ENCODE measurements at regions not wholly inside any gene's neighbourhood (a gene's known extent, or its start where the extent isn't known, plus 50 kb on each side); places are given as distances from the start of the nearest gene placed in this dataset.

DNA sequence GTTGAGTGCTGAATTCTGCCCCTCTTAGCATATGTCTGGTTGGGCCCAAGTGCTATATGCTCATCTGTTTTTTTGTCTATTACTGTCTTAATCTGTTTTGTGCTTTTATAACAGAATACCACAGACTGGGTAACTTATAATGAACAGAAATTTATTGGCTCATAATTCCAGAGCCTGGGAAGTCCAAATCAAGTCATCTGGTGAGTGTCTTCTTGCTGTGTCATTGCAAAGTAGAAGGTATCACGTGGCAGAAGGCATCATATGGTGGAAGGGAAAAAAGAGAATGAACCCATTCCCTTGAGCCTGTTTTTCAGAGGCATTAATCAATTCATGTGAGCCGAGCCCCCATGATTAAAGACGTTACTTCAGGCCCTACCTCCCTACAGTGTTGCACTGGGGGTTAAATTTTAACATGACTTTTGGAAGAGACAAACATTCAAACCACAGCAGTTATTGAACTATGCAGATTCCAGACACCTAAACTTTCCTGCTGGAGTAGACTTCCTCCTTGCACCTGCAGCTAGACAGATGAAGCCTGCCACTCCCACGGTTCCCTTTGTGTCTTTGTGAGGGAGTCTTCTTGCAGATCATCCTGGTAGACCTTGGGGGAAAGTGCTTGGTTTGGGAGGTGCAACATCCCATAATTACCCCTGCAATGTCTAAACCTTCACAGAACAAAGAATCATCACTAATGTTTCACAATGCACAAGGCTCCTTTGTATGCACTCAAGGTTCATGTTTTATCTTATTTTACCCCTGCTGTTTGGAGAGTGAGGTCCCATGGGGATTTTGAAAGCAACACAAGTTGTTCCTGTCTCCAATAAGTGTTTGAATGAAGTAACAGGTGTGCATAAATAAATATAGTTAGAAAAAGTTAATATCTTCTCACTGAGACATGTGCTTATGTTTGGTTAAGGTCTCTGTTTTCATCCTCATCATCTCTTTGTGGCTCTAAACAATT is 64.7 kb upstream of the XCR1 start:
- intact Hi-C loops (cut with micrococcal nuclease): no loop called here

DNA sequence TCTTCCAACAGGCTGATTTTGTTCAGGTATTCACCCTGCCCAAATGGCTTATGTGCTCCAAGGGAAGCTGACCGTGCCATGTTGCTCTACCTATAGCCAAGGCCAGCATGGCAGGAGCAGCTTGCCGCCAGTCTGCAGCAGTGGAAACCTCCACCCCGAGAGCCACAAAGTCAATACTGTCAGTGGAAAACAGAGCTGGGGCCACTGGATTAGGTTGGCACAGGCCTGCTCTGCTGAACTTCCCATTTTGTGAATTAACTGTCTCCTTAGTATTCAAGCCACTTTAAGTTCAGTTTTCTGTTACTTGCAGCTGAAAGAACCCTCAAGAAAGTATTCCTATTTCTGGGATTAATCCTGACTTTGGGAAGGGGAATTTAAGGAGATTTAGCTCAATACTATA is 63.8 kb upstream of the XCR1 start:
- H3K36me3 Mint-ChIP-seq (ENCODE audit: low read depth): no peaks in the 10 kb centered on the region
- peak overlapping the region; percentile 48 for H3K4me3 Mint-ChIP-seq
- intact Hi-C loops (cut with micrococcal nuclease): no loop called here
- H3K9me3 Mint-ChIP-seq: no peaks in the 10 kb centered on the region
- H3K27me3 Mint-ChIP-seq: no peaks in the 10 kb centered on the region
- peak overlapping the region; percentile 100 for H3K27ac Mint-ChIP-seq
- H3K4me1 Mint-ChIP-seq (ENCODE audit: low read depth): peaks cover 95% of the 10 kb centered on the region

More for the DNA sequence above, 64.7 kb upstream of the XCR1 start:
- H3K9me3 Mint-ChIP-seq: no peaks in the 10 kb centered on the region
- H3K27me3 Mint-ChIP-seq: no peaks in the 10 kb centered on the region
- H3K36me3 Mint-ChIP-seq (ENCODE audit: low read depth): no peaks in the 10 kb centered on the region
- H3K4me1 Mint-ChIP-seq (ENCODE audit: low read depth): peaks cover 97% of the 10 kb centered on the region
- no peak overlapping the region for H3K4me3 Mint-ChIP-seq
- peak overlapping the region; percentile 100 for H3K27ac Mint-ChIP-seq

DNA sequence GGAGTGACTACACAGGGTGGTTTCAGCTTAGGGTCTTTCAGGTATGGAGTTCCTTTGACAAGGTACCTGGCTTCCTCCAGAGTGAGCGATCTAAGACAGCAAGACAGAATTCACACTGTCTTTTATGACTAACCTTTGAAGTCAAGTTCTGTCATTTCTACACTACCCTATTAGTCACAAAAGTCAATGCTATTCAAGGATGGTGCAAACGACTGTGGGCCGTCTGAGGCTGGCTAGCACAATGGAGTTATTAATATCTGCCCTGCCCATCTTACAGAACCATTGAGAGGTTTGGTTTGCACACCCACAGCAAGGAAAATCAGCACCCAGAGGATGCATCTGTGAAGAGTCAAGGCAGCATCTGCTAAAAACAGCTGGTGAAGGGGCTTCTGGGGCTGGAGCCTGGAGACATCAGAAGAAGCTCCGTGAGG is 62.9 kb upstream of the XCR1 start:
- no peak overlapping the region for H3K4me3 Mint-ChIP-seq
- intact Hi-C loops (cut with micrococcal nuclease): no loop called here
- H3K36me3 Mint-ChIP-seq (ENCODE audit: low read depth): no peaks in the 10 kb centered on the region
- peaks cover 95% of the 10 kb centered on the region for H3K4me1 Mint-ChIP-seq (ENCODE audit: low read depth)
- no peaks in the 10 kb centered on the region for H3K9me3 Mint-ChIP-seq
- H3K27ac Mint-ChIP-seq: peak overlapping the region; percentile 100
- no peaks in the 10 kb centered on the region for H3K27me3 Mint-ChIP-seq

DNA sequence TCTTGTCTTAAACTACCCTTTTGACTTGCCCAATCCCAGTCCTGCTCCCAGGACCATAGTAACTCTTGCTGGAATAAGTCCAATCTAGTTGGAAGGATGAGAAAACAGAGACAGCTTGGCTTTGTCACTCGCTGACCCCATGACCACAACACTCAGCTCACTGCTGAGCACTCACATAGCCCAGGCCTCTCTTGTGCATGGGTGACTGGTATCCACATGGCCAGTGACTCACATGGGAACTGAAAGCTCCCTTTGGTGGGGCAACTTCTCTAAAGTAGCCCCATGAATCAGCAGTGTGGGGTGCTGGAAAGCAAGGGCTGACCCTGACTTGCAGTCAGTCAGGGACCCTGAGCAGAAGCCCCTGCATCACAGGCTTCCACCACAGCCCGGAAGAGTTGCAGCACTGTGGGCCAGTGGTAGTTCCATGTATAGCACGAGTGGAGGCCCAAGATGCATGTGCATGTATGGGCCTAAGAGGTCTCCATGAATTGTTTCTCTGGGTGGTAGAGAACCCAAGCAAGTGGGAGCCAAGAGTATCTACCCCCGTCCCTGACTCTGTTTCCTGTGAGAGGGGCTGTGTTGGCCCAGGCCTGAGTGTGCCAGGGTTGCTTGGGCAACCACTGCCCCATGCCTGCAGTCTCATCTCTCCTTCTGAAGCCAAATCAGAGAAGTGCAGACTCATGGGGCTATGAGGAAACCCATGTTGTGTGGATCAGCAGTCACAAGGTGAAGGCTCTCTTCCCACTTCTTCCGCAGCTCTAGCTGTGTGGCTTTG is 62.1 kb upstream of the XCR1 start:
- Mint-ChIP-seq H3K9me3 (no peaks in the 10 kb centered on the region), H3K36me3 (ENCODE audit: low read depth) (no peaks in the 10 kb centered on the region), H3K27ac (peak overlapping the region; percentile 100), H3K4me1 (ENCODE audit: low read depth) (peaks cover 92% of the 10 kb centered on the region), H3K4me3 (peak overlapping the region; percentile 55), H3K27me3 (no peaks in the 10 kb centered on the region)
- intact Hi-C loops (cut with micrococcal nuclease): loop anchor here (1.0 to 2.0 kb wide), 6 partner anchors 8 to 317 kb away; partner anchors contain the start of genes CCR1, CCR5, CCR5AS and CCRL2

DNA sequence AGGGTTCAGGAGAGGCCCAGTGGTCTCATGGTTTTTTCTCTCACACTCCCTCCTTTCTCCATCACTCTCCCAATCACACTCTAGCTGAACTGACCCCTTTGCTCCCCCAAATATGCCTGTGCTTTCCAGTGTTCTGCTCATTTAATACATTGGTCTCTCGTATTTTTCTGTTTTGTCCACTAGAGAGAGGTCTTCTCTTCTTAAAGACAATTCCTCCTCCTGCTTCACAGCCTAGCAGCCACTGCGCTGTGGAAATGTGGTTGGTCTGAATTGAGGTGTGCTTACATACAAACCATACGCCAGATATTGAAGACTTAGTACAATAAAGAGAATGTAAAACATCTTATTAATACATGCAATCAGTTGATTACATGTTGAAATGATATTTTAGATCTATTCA is 60.6 kb upstream of the XCR1 start:
- Mint-ChIP-seq H3K4me1 (ENCODE audit: low read depth) (peaks cover 83% of the 10 kb centered on the region), H3K27ac (no peak overlapping the region), H3K4me3 (no peak overlapping the region), H3K36me3 (ENCODE audit: low read depth) (no peaks in the 10 kb centered on the region), H3K27me3 (no peaks in the 10 kb centered on the region), H3K9me3 (no peaks in the 10 kb centered on the region)
- intact Hi-C loops (cut with micrococcal nuclease): loop anchor here (2.0 kb wide), 3 partner anchors 121 to 319 kb away; partner anchors contain the start of genes CCR1, CCR5, CCR5AS and CCRL2

DNA sequence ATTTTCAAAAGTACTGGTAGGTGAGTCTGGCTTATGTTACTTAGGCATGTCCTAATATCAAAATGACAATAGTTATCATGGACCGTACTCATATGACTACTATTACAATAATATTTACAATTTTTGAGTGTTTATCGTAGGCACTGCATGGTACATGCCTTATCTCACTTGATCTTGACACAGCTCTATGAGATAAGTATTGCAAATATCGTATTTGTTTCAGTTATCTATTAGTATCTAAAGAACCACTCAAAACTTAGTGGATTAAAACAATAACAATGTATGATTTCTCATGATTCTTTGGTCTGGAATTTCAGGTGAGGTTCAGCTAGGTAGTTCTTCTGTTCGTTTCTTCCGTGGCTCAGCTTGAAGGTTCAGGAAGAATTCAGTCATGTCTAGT is 59.7 kb upstream of the XCR1 start:
- no peak overlapping the region for H3K4me3 Mint-ChIP-seq
- H3K4me1 Mint-ChIP-seq (ENCODE audit: low read depth): peaks cover 74% of the 10 kb centered on the region
- H3K36me3 Mint-ChIP-seq (ENCODE audit: low read depth): no peaks in the 10 kb centered on the region
- peak overlapping the region; percentile 76 for H3K27ac Mint-ChIP-seq
- H3K9me3 Mint-ChIP-seq: no peaks in the 10 kb centered on the region
- H3K27me3 Mint-ChIP-seq: no peaks in the 10 kb centered on the region
- intact Hi-C loops (cut with micrococcal nuclease): no loop called here

DNA sequence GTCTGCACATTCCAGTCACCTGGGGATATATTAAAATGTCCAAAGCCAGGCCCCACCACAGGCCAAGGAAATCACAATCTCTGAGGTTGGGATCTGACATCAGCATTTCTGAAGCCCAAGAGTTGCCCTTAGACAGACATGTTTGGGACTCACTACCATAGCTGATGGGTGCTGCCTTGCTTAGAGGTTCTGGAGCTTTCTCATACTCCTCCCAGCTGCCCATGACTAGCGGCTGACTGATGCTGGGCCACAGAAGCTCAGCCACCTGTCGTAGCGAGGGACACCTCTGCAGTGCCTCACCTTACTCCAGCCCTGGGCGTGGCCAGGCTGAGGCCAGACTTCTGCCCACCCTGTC is 58.8 kb upstream of the XCR1 start:
- H3K27me3 Mint-ChIP-seq: no peaks in the 10 kb centered on the region
- H3K9me3 Mint-ChIP-seq: no peaks in the 10 kb centered on the region
- H3K4me1 Mint-ChIP-seq (ENCODE audit: low read depth): peaks cover 74% of the 10 kb centered on the region
- no peak overlapping the region for H3K4me3 Mint-ChIP-seq
- H3K36me3 Mint-ChIP-seq (ENCODE audit: low read depth): no peaks in the 10 kb centered on the region
- intact Hi-C loops (cut with micrococcal nuclease): no loop called here
- H3K27ac Mint-ChIP-seq: peak overlapping the region; percentile 76

DNA sequence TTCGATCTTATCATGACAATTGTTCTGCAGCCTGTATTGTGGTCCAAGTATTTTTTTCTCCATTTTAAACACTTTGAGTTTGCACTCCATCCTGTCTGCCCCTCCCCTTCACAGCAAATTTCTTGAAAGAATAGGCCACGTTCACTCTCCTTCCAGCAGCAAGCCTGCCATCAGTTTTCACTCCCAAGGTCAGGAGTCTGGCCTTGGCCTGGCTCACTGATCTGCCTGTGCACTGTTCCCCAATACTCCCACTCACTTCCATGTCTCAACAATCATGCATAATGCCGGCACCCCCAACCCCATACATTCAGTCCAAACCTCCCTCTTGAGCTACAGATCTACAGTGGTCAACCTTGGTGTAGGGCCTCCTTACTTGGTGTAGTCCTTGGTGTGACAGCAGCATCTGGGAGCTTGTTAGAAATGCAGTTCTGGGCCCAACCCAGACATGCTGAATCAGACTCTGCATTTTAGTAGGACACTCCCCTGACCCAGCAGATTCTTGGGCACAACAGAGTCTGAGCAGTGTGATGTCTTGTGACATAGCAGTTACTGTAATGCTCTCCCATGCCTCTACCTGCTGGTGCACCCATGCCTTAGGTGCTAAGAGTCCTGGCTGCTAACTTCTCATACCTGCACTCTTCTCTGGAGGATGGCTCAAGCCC is 58.3 kb upstream of the XCR1 start:
- H3K27me3 Mint-ChIP-seq: no peaks in the 10 kb centered on the region
- H3K36me3 Mint-ChIP-seq (ENCODE audit: low read depth): no peaks in the 10 kb centered on the region
- peak overlapping the region; percentile 76 for H3K27ac Mint-ChIP-seq
- peaks cover 73% of the 10 kb centered on the region for H3K4me1 Mint-ChIP-seq (ENCODE audit: low read depth)
- intact Hi-C loops (cut with micrococcal nuclease): no loop called here
- H3K4me3 Mint-ChIP-seq: peak overlapping the region; percentile 65
- no peaks in the 10 kb centered on the region for H3K9me3 Mint-ChIP-seq

DNA sequence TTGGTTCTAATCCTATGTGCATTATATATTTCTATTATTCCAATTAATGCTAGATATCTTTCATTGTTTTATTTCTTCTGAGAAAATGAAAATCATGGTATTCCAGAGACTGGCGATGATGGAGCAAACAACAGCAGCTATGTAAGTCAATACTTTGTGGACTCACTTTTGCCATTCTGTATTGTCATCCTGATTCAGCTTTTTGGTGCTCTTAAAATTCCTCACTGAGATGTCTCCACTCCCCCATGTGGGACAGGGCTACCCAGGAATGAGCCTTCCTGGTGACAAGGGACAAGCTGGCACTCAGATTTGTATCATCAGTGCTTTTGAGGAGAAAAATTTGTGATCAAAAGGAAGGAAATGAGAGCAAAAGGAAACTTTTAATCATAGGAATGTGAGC is 56.7 kb upstream of the XCR1 start:
- no peak overlapping the region for H3K4me3 Mint-ChIP-seq
- no peak overlapping the region for H3K27ac Mint-ChIP-seq
- H3K9me3 Mint-ChIP-seq: no peaks in the 10 kb centered on the region
- intact Hi-C loops (cut with micrococcal nuclease): no loop called here
- H3K4me1 Mint-ChIP-seq (ENCODE audit: low read depth): peaks cover 70% of the 10 kb centered on the region
- H3K27me3 Mint-ChIP-seq: no peaks in the 10 kb centered on the region
- H3K36me3 Mint-ChIP-seq (ENCODE audit: low read depth): no peaks in the 10 kb centered on the region

DNA sequence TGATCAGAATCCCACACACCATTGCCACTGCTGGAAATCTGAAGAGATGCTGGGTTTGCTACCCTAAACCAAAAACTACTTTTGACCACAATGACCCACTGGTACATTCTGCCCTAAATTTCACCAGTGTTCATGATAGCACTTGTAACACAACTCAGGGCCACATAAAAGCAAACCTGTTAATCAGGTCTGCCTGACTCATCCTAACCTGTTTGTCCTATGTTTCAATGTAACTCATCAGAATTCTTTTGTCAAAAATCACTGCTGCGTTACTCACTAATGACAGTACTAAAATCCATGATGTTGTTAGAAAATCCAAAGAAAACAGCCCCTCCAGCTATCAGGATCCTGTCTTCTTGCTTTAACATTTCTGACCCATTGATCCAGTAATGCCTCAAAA is 55.6 kb upstream of the XCR1 start:
- intact Hi-C loops (cut with micrococcal nuclease): no loop called here
- H3K27ac Mint-ChIP-seq: no peak overlapping the region
- H3K36me3 Mint-ChIP-seq (ENCODE audit: low read depth): no peaks in the 10 kb centered on the region
- H3K27me3 Mint-ChIP-seq: no peaks in the 10 kb centered on the region
- H3K4me1 Mint-ChIP-seq (ENCODE audit: low read depth): peaks cover 69% of the 10 kb centered on the region
- no peak overlapping the region for H3K4me3 Mint-ChIP-seq
- no peaks in the 10 kb centered on the region for H3K9me3 Mint-ChIP-seq

DNA sequence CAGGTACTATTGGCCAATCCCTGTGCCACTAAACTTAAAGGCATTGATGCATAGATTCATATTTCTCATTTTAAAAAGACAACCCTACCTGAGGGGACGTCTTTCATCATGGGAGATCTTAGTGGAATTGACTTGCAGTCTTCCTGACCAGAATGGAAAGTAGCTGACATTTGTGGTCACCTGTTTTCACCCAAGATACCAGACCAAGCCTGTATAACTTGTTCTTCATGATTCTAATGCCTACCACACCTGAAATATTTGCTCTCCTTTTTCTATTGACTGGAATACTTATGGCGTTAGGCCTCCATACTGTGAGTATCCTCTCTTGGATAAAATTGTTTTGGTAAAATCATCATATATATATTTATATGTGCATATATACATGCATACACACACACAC is 54.7 kb upstream of the XCR1 start:
- H3K27me3 Mint-ChIP-seq: no peaks in the 10 kb centered on the region
- no peak overlapping the region for H3K27ac Mint-ChIP-seq
- H3K9me3 Mint-ChIP-seq: no peaks in the 10 kb centered on the region
- H3K36me3 Mint-ChIP-seq (ENCODE audit: low read depth): no peaks in the 10 kb centered on the region
- H3K4me3 Mint-ChIP-seq: no peak overlapping the region
- intact Hi-C loops (cut with micrococcal nuclease): no loop called here
- H3K4me1 Mint-ChIP-seq (ENCODE audit: low read depth): peaks cover 62% of the 10 kb centered on the region

DNA sequence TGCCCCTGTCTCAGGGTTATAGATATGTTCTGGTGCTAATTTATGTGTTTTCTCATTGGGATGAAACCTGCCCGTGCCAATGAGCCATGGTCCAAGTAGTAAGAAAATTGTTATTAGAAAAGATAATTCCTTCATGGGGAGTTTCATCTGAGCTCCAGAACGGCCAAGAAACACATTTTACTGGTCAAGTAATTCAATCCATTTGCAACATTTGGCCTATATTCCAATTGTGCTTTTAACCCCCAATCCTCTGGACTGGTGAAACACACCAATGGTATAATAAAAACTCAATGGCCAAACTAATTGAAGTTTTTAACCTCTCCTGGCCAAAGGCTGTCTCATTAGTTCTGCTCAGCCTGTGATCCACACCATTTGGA is 53.7 kb upstream of the XCR1 start:
- Mint-ChIP-seq H3K27ac (no peak overlapping the region), H3K27me3 (no peaks in the 10 kb centered on the region), H3K4me3 (no peak overlapping the region), H3K36me3 (ENCODE audit: low read depth) (no peaks in the 10 kb centered on the region), H3K9me3 (no peaks in the 10 kb centered on the region), H3K4me1 (ENCODE audit: low read depth) (peaks cover 54% of the 10 kb centered on the region)
- intact Hi-C loops (cut with micrococcal nuclease): no loop called here

DNA sequence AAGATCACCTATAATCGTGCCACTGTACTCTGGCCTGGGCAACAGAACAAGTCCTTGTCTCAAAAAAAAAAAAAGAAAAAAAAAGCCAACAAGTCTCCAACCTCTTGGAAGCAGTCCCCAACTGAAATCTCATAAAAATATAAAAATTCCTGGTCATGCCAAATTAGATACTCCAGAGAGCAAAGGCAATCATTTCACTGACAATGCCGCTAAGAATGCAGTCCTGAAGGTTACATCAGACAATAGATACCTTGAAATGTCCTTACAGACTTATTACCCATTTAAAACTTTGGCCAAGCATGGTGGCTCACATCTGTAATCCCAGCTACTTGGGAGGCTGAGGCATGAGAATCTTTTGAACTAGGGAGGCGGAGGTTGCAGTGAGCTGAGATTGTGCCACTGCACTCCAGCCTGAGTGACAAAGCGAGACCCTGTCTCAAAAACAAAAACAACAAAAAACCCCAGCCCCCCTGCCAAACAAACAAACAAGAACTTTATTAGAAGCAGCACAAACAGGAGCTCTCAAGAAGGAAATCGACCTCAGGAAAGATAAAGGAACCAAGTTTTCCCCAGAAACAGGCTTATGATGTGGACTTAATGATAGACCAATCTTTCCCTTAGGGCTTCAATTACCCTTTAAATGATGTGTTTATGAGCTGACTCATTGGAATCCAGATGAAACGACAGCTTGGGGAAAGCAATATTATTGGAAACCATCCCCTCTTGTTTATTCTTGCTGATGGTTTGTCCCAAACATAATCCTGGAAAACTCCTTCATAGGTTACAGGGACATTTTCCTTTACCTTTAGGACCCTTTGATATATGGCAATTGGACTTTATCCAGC is 53.1 kb upstream of the XCR1 start:
- Mint-ChIP-seq H3K4me1 (ENCODE audit: low read depth) (peaks cover 47% of the 10 kb centered on the region), H3K27me3 (no peaks in the 10 kb centered on the region), H3K36me3 (ENCODE audit: low read depth) (no peaks in the 10 kb centered on the region), H3K27ac (no peak overlapping the region), H3K9me3 (no peaks in the 10 kb centered on the region), H3K4me3 (no peak overlapping the region)
- intact Hi-C loops (cut with micrococcal nuclease): no loop called here
